GM12875 (cell line): ENCODE measurements at regions not wholly inside any gene's neighbourhood (a gene's known extent, or its start where the extent isn't known, plus 50 kb on each side); places are given as distances from the start of the nearest gene placed in this dataset.
"Not testable (repeated sequence)": the region's sequence is repeated elsewhere in the genome, so short reads cannot be mapped to it uniquely, and the experiment has no call there.

Experiments used
- H3K4me3 ChIP-seq: one replicate; pipeline ENCODE4 v1.5.1; 2011; ENCODE audit warnings: low read depth, low read length, control low read depth
- CTCF ChIP-seq: IDR thresholded peaks from 2 replicates; pipeline ENCODE4 v1.5.1; 2011; ENCODE audit warnings: low read depth, mild to moderate bottlenecking, control low read depth, inconsistent platforms, low read length, moderate library complexity, borderline replicate concordance; ENCODE audit not compliant: insufficient read depth

DNA sequence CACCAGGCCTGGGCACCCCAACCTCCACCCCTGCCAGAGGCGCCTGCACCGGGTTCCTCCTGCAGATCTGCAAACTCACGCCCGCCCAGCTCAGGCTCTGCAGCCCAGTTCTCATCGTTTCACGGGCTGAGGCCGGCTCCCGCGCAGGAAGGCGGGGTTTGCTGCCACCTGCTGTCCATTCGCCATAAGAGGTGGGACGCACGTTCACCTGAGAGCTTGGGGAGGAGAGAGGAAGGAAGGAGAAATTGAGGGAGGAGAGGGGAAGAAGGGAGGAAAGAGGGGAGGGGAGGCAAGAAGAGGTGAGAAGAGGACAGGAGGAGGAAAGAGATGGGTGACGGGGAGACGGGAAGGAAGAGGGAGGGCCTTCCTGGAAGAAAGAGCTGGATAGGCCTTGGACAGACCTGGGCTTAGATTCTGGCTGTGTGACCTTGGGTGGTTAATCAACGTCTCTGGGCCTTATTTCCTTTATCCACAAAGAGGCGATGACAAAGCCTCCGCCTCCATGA lies 114.5 kb downstream of the ADRA2C start:
- peak; percentile 66 for TF ChIP-seq CTCF
- H3K4me3 ChIP-seq: no peak overlapping the region

- not testable (repeated sequence) for H3K4me3 ChIP-seq
These were observed 116.2 kb downstream of the ADRA2C start for GRCh38 chr4:3882316-3882885.

DNA sequence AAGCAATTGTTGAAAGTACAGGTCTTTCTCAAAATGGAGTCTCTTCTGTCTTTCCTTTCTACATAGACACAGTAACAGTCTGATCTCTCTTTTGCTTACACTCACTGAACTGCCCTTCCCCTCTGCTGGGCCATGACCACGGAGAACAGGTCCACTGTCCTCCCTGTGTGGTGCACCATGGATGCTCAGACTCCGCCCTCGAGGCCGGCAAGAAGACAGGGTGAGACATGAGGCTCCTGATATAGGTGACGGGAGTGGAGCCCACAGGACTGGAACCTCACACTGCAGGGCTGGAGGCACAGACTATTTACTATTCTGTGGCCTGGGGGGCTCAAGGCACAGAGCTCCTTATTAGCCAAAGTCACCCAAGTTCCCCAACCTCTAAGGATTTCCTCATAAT lies 118.1 kb downstream of the ADRA2C start:
- not testable (repeated sequence) for H3K4me3 ChIP-seq

DNA sequence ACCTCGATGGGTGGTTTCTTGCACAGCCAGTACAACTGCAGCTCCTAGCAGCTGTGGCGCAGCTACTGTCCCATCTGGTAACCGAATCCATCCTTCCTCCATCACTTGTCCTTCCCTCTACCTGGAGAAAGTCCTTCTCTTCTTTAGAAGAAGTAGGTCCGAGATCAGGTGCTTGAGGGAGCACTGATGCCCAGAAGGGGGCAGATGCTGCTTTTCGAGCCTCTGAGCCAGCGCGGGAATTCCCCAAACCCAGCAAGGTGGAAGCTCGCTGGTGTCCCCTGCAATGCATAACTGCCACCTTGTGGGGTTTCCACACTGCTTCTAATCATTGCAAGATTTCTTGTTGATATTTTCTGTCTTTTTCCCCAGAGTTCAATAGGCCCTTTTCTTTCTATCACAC lies 127.4 kb downstream of the ADRA2C start:
- H3K4me3 ChIP-seq: not testable (repeated sequence)

DNA sequence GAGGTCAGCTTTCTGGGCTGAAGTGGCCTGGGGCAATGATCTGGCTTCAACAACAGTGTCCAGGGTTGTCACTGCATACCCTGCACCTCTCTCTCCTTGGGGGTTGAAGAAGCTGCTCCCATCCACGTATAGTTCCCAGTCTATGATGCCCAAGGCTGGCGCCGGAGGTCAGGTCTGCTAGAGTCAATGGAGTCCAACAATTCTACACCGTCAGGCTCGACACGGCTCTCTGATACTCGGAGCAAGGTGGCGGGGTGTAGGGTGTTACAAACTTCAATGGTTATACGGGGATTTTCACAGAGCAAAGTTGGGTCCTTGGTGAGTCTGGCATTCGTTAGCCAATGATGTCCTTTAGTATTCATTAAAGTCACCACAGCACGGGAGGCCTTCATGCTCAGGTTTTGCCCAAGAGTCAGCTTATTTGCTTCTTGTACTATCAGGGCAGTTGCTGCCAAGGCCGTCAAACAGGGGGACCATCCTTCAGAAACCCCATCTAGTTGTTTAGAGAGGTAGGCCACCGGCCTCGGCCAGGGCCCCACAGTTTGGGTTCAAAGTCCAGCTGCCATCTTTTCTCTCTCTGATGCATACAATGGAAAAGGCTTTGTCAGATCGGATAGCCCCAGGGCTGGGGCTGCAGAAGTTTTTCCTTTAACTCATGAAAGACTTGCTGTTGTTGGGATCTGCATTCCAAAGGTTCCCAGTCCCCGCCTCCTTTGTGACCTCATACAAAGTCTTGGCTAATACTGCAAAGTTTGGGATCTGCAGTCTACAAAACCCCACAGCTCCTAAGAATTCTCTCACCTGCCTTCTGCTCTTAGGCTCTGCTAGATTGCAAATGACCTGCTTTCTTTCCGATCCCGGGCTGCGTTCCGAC lies 128.1 kb downstream of the ADRA2C start:
- H3K4me3 ChIP-seq: not testable (repeated sequence)

DNA sequence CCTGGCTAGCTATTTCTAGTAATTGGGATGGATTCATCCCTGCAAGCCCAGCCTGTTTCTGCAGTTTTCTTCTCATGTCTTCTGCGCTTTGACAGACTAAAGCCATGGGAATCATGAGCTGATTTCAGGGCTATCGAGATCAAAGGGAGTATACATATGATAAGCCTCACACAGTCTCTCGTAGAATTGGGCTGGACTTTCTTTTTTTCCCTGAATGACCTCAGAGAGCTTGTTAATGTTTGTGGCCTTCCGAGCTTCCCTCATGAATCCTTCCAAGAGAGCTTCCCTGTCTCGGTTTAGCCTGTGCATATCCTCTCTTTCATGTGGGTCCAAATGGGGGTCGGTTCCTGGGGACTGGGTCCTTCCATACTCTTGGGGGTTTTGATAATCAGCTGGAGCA lies 130.3 kb downstream of the ADRA2C start:
- TF ChIP-seq CTCF: no peak
- no peak overlapping the region for H3K4me3 ChIP-seq

- not testable (repeated sequence) for H3K4me3 ChIP-seq
These were observed 130.8 kb downstream of the ADRA2C start for GRCh38 chr4:3896871-3897578.

DNA sequence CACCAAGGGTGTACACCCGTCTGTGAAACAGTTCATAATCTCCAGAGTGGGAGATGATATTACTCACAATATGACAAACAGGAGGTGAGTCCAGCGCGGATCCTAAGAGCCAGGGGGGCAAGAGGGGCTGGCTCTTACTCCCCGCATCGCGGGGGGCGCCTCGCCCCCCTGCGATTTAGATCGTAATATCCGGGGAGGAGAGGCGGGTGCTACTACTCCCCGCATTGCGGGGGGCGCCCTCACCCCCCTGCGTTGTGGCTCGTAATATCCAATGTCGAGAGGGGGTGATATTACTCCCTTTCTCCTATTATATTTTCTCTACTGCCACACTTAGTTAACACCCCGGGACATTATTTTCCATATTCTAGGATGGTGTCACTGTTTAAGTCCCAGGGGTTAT lies 131.9 kb downstream of the ADRA2C start:
- TF ChIP-seq CTCF: no peak
- no peak overlapping the region for H3K4me3 ChIP-seq

DNA sequence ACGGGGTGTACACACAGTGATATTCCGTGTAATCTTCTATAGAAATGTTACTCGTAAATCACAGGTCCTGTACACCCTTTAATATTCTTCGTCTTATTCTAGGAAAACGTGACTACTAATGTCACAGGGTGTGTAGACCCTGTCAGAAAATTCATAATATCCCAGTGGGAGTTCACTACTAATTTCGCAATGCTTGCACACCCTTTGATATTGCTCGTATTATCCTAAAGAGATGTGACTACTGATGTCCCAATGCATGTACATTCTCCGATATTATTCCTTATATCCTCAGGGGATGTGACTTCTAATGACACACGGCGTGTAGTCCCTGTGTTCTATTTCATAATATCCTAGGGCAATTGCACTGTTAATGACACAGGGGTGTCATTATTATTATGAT lies 132.7 kb downstream of the ADRA2C start:
- not testable (repeated sequence) for H3K4me3 ChIP-seq

- not testable (repeated sequence) for H3K4me3 ChIP-seq
These were observed 138.2 kb downstream of the ADRA2C start for GRCh38 chr4:3904264-3904955.

DNA sequence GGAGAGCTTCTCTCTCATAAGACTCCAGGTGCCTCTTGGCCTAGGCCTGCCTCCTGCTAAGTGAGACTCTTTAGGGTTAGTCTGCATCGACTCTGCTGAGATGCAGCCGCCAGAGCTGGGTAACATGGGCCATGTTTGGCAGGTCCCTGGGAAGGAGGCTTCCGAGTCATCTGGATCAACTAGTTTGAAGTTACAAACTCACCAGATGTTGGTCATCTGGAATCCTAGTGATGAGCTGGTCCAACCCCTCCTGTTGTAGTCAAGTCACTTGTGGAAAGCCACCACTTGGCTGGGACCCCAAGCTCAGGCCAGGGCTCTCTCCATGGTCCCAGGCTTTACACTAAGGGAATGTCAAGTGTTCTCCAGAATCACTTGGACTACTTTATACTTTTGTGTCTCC lies 143.4 kb downstream of the ADRA2C start:
- H3K4me3 ChIP-seq: not testable (repeated sequence)

- not testable (repeated sequence) for H3K4me3 ChIP-seq
These were observed 144.2 kb downstream of the ADRA2C start for GRCh38 chr4:3910161-3910950.
